A673 (cell line): ENCODE measurements at regions not wholly inside any gene's neighbourhood (a gene's known extent, or its start where the extent isn't known, plus 50 kb on each side); places are given as distances from the start of the nearest gene placed in this dataset.

Experiments used
- BruUV-seq: library from RNA; stranded (reverse); fragments of 400-500 nt; replicated peaks from 2 replicates; lab custom pipeline; 2021; lab: Mats Ljungman, UMichigan
- CTCF ChIA-PET: fragments of 300-600 bp; sonication (Branson Sonifier 250); formaldehyde crosslinking; loops from one replicate; lab custom pipeline; 2022; ENCODE audit warnings: antibody characterized with exemption; lab: Charles Lee
- POLR2A ChIA-PET: fragments of 300-600 bp; sonication (Branson Sonifier 250); formaldehyde crosslinking; loops from one replicate; lab custom pipeline; 2022; ENCODE audit warnings: antibody characterized with exemption; ENCODE audit not compliant: low non-redundant PET; lab: Charles Lee
- DNase-seq: peaks from one replicate; pipeline ENCODE4 v3.0.0-alpha.2; 2015; ENCODE audit warnings: low spot score
- H3K27ac ChIP-seq: fragments of 200-600 bp; sonication (generic); 2 replicates; pipeline ENCODE4 v1.5.1; 2016; ENCODE audit warnings: mixed run types, low read depth, mild to moderate bottlenecking, mixed read lengths, antibody characterized with exemption, low read length; ENCODE audit not compliant: poor library complexity, severe bottlenecking
- H3K27me3 ChIP-seq: fragments of 200-600 bp; sonication (generic); replicated peaks from 2 replicates; pipeline ENCODE4 v1.6.1; 2017; ENCODE audit warnings: mixed run types, low read depth, mild to moderate bottlenecking, mixed read lengths, antibody characterized with exemption, low read length; ENCODE audit not compliant: insufficient read depth, poor library complexity
- H3K36me3 ChIP-seq: fragments of 200-600 bp; sonication (generic); 2 replicates; pipeline ENCODE4 v1.6.1; 2016; ENCODE audit warnings: mixed run types, mild to moderate bottlenecking, mixed read lengths, antibody characterized with exemption, low read length; ENCODE audit not compliant: insufficient read depth, poor library complexity, severe bottlenecking
- H3K4me1 ChIP-seq: fragments of 200-600 bp; sonication (generic); 2 replicates; pipeline ENCODE4 v1.6.1; 2017; ENCODE audit warnings: mixed run types, mild to moderate bottlenecking, mixed read lengths, antibody characterized with exemption, low read length; ENCODE audit not compliant: insufficient read depth, poor library complexity, severe bottlenecking
- H3K4me3 ChIP-seq: fragments of 200-600 bp; sonication (generic); 2 replicates; pipeline ENCODE4 v1.5.1; 2016; ENCODE audit warnings: low read depth, mixed run types, mild to moderate bottlenecking, mixed read lengths, low read length; ENCODE audit not compliant: poor library complexity, severe bottlenecking
- H3K9me3 ChIP-seq: fragments of 200-600 bp; sonication (generic); 2 replicates; pipeline ENCODE4 v1.6.1; 2016; ENCODE audit warnings: mixed run types, low read depth, mild to moderate bottlenecking, mixed read lengths, antibody characterized with exemption, low read length; ENCODE audit not compliant: poor library complexity, severe bottlenecking
- CTCF ChIP-seq: fragments of 300-800, 200-600 bp; sonication (generic); conservative IDR thresholded peaks from 2 replicates; pipeline ENCODE4 v1.5.1; 2017; ENCODE audit warnings: low read depth, mild to moderate bottlenecking, antibody characterized with exemption, low read length, moderate library complexity, mixed read lengths
- EZH2 ChIP-seq: fragments of 200-600 bp; sonication (generic); IDR thresholded peaks from 2 replicates; pipeline ENCODE4 v1.6.1; 2017; ENCODE audit warnings: borderline replicate concordance, low read depth, mild to moderate bottlenecking, mixed read lengths, antibody characterized with exemption, low read length; ENCODE audit not compliant: poor library complexity, severe bottlenecking
- intact Hi-C: fragments of 100-400 bp; cut with micrococcal nuclease; formaldehyde crosslinking; loops from one replicate; pipeline ENCODE4 v1.10.0; 2022; ENCODE audit not compliant: unreplicated experiment

DNA sequence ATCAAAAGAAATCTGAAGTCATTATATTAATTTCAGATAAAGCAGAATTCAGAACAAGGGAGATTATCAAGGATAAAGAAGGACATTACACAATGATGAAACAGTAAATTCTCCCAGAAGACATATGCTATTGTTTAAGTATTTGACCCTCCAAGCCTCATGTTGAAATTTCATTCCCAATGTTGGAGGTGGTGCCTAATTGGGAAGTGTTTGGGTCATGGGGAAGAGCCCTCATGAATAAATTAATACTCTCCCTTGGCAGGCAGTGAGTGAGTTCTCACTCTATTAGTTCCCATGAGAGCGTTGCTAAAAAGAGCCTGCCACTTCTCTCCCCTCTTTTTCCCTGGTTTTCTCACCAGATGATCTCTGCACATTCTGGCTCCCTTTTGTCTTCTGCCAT lies 249.9 kb upstream of the GRIA3 start:
- CTCF ChIA-PET: no interaction called here
- Histone ChIP-seq H3K4me1 (no peaks in the 10 kb centered on the region), H3K4me3 (no peak overlapping the region), H3K36me3 (no peaks in the 10 kb centered on the region), H3K9me3 (no peaks in the 10 kb centered on the region), H3K27me3 (no peaks in the 10 kb centered on the region), H3K27ac (no peak overlapping the region)
- intact Hi-C loops: no loop called here
- no peak for DNase-seq
- BruUV-seq: no TSS peak
- POLR2A ChIA-PET: no interaction called here
- TF ChIP-seq CTCF: no peak
- TF ChIP-seq EZH2: no peak

- no peaks in the 10 kb centered on the region for H3K4me1 ChIP-seq
- no peak for DNase-seq
- POLR2A ChIA-PET: no interaction called here
- no peak for TF ChIP-seq CTCF
- no peak for TF ChIP-seq EZH2
- H3K4me3 ChIP-seq: no peak overlapping the region
- no peaks in the 10 kb centered on the region for H3K36me3 ChIP-seq
- H3K27ac ChIP-seq: no peak overlapping the region
- no peaks in the 10 kb centered on the region for H3K9me3 ChIP-seq
- CTCF ChIA-PET: no interaction called here
- no peaks in the 10 kb centered on the region for H3K27me3 ChIP-seq
- no TSS peak for BruUV-seq
- intact Hi-C loops: no loop called here
Measured at GRCh38 chrX:122940199-122940598, 243.9 kb upstream of the GRIA3 start.

DNA sequence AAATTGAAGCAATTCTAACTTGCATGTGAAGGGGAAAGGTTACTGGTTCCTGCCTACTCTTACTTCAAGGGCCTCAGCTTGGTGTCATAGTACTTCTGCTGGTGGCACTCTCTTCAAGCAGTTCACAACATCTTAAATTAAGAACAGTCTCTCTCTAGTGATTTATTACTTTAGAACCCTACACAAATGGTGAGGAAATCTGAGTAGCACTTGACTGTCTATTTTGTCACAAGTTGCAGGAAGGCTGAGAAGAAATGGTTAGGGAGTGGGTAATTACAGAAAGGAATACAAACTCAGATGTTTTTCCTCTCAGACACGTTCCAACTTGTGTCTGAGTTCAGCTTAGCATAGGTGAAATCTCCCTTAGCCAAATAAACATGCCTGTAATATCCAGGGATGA lies 242.3 kb upstream of the GRIA3 start:
- CTCF ChIA-PET: no interaction called here
- DNase-seq: no peak
- POLR2A ChIA-PET: no interaction called here
- Histone ChIP-seq H3K27me3 (no peaks in the 10 kb centered on the region), H3K4me1 (no peaks in the 10 kb centered on the region), H3K27ac (no peak overlapping the region), H3K9me3 (no peaks in the 10 kb centered on the region), H3K4me3 (no peak overlapping the region), H3K36me3 (no peaks in the 10 kb centered on the region)
- no peak for TF ChIP-seq CTCF
- no peak for TF ChIP-seq EZH2
- intact Hi-C loops: no loop called here
- no TSS peak for BruUV-seq
